ENCODE measurements at regions not wholly inside any gene's neighbourhood (a gene's known extent, or its start where the extent isn't known, plus 50 kb on each side); places are given as distances from the start of the nearest gene placed in this dataset.

- Histone ChIP-seq H3K36me3 (no peaks in the 10 kb centered on the region), H3K27ac (no peak overlapping the region), H3K27me3 (no peaks in the 10 kb centered on the region), H3K4me1 (peaks cover 9% of the 10 kb centered on the region), H3K9me3 (no peaks in the 10 kb centered on the region), H3K4me3 (no peak overlapping the region)
- TF ChIP-seq CTCF (IDR thresholded peaks at IDR 0.05) (no peak), POLR2AphosphoS5 (IDR thresholded peaks at IDR 0.05; ENCODE audit: insufficient read depth in 1 of 2, low read depth in 1 of 2) (no peak), POLR2A (IDR thresholded peaks at IDR 0.05) (no peak)
- DNase-seq (ENCODE audit: extremely low spot score in 2 of 2): no peak
- intact Hi-C loops (cut with DNase I): no loop called here
Observed at GRCh38 chr12:19021646-19022045, 107.9 kb upstream of the PLEKHA5 start.

DNA sequence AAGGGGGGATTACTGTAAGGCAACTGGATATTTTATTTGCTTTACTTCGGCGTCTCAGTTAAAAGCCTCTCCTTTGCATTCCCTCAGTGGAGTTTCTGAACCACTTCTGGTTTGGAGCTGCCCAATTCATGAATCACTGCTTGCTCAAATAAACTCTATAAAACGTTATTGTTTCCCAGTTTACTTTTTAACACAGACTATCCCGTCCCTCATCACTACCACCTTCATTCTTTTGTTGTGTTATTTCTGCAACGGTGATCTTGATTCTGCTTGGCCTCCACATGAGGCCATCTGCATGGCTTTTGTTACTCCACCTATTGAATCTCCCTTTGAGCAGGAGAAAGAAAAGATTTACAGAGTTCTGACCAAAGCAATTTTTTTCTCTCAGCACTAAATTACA, 104.0 kb upstream of the PLEKHA5 start:
- no peaks in the 10 kb centered on the region for H3K27me3 ChIP-seq
- TF ChIP-seq CTCF (IDR thresholded peaks at IDR 0.05) (no peak), POLR2A (IDR thresholded peaks at IDR 0.05) (no peak), POLR2AphosphoS5 (IDR thresholded peaks at IDR 0.05; ENCODE audit: insufficient read depth in 1 of 2, low read depth in 1 of 2) (no peak)
- DNase-seq (ENCODE audit: extremely low spot score in 2 of 2): no peak
- H3K4me1 ChIP-seq: no peaks in the 10 kb centered on the region
- no peak overlapping the region for H3K27ac ChIP-seq
- no peaks in the 10 kb centered on the region for H3K36me3 ChIP-seq
- intact Hi-C loops (cut with DNase I): no loop called here
- H3K4me3 ChIP-seq: no peak overlapping the region
- H3K9me3 ChIP-seq: no peaks in the 10 kb centered on the region

DNA sequence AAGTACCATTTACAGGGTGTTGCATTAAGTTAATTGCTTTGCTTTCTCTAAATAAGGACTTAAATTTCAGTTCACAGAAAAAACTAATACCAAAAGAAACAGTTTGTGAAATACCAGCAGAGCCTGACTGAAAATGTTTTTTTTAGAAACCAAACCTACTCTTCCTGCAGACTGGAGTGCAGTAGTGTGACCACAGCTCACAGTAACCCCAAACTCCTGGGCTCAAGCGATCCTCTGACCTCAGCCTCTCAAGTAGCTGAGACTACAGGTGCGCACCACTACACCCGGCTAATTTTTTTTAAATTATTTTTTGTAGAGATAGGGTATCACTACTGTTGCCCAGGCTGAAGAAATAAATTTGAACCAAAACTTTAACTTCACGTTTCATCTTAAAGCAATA, 103.5 kb upstream of the PLEKHA5 start:
- H3K27ac ChIP-seq: no peak overlapping the region
- no peaks in the 10 kb centered on the region for H3K9me3 ChIP-seq
- DNase-seq (ENCODE audit: extremely low spot score in 2 of 2): no peak
- TF ChIP-seq CTCF (IDR thresholded peaks at IDR 0.05) (no peak), POLR2A (IDR thresholded peaks at IDR 0.05) (no peak), POLR2AphosphoS5 (IDR thresholded peaks at IDR 0.05; ENCODE audit: insufficient read depth in 1 of 2, low read depth in 1 of 2) (no peak)
- intact Hi-C loops (cut with DNase I): no loop called here
- H3K4me3 ChIP-seq: no peak overlapping the region
- no peaks in the 10 kb centered on the region for H3K4me1 ChIP-seq
- H3K27me3 ChIP-seq: no peaks in the 10 kb centered on the region
- no peaks in the 10 kb centered on the region for H3K36me3 ChIP-seq

DNA sequence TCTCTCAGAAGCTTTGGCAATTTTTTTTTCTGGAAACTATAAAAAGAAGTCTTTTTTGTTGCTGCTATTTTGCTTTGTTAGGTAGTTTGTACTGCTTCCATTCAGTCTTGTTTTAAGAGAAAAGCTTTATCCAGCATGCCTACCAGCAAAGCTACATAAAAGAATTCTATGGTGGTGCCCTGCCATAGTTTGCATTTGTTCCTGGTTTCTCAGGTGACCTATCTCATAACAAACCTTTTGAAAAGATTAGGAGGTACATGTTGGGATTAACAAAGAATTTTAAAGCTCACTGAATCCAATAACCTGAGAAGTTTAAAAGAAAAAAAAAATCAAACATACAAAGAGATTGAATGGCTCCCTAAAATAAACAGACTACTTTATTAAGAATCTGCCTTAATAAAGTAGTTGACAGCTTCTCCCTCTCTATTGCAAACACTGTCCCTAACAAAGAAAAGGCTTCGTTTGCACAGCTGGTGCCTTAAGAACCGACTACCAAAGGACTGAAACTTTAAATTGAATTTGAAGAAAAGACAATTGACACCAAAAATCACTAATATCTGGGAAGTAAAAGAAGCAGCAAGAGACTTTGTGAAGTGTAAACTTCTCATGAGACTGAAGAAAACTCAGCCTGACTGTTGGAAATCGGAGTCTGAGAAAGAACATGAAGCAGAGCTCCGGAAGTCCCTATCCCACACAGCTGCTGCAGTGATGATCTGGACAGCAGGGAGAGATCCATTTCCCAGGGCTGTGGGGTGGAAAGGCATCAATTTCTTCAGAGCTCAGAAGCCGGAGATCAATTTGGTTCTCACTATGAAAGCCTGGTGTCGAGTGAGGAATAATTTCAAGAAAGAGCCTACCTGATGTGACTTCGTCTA, 102.7 kb upstream of the PLEKHA5 start:
- H3K36me3 ChIP-seq: no peaks in the 10 kb centered on the region
- H3K27me3 ChIP-seq: no peaks in the 10 kb centered on the region
- no peak for DNase-seq (ENCODE audit: extremely low spot score in 2 of 2)
- no peak for TF ChIP-seq POLR2AphosphoS5 (IDR thresholded peaks at IDR 0.05; ENCODE audit: insufficient read depth in 1 of 2, low read depth in 1 of 2)
- TF ChIP-seq CTCF (IDR thresholded peaks at IDR 0.05): no peak
- TF ChIP-seq POLR2A (IDR thresholded peaks at IDR 0.05): no peak
- intact Hi-C loops (cut with DNase I): no loop called here
- no peaks in the 10 kb centered on the region for H3K4me1 ChIP-seq
- H3K4me3 ChIP-seq: no peak overlapping the region
- no peaks in the 10 kb centered on the region for H3K9me3 ChIP-seq
- no peak overlapping the region for H3K27ac ChIP-seq

GRCh38 chr12:19030180-19030579, 99.4 kb upstream of the PLEKHA5 start:
- Histone ChIP-seq H3K4me1 (no peaks in the 10 kb centered on the region), H3K4me3 (no peak overlapping the region), H3K36me3 (no peaks in the 10 kb centered on the region), H3K27ac (no peak overlapping the region), H3K27me3 (no peaks in the 10 kb centered on the region), H3K9me3 (no peaks in the 10 kb centered on the region)
- intact Hi-C loops (cut with DNase I): no loop called here
- DNase-seq (ENCODE audit: extremely low spot score in 2 of 2): no peak
- TF ChIP-seq POLR2AphosphoS5 (IDR thresholded peaks at IDR 0.05; ENCODE audit: insufficient read depth in 1 of 2, low read depth in 1 of 2) (no peak), POLR2A (IDR thresholded peaks at IDR 0.05) (no peak), CTCF (IDR thresholded peaks at IDR 0.05) (no peak)

All from vagina (tissue), 2 donors.